Neural progenitor cell (in vitro differentiated cells): ENCODE measurements at regions not wholly inside any gene's neighbourhood (a gene's known extent, or its start where the extent isn't known, plus 50 kb on each side); places are given as distances from the start of the nearest gene placed in this dataset.

ENCODE experiments used
- DNase-seq: peaks from one replicate; pipeline ENCODE4 v3.0.0-alpha.2; 2016; ENCODE audit warnings: low spot score
- H2AFZ ChIP-seq: fragments of 200-600 bp; sonication (generic); replicated peaks from 2 replicates; pipeline ENCODE4 v1.6.1; 2016; ENCODE audit warnings: antibody characterized with exemption
- H3F3A ChIP-seq: fragments of 200-600 bp; sonication (generic); 2 replicates; pipeline ENCODE4 v1.6.1; 2016; ENCODE audit warnings: antibody characterized with exemption, low read depth
- H3K27ac ChIP-seq: fragments of 200-600 bp; sonication (generic); 2 replicates; pipeline ENCODE4 v1.5.1; 2016; ENCODE audit warnings: mild to moderate bottlenecking
- H3K27me3 ChIP-seq: fragments of 200-600 bp; sonication (generic); 2 replicates; pipeline ENCODE4 v1.6.1; 2016; ENCODE audit warnings: mild to moderate bottlenecking, moderate library complexity
- H3K36me3 ChIP-seq: fragments of 200-600 bp; sonication (generic); 2 replicates; pipeline ENCODE4 v1.5.1; 2016
- H3K4me1 ChIP-seq: fragments of 200-600 bp; sonication (generic); 2 replicates; pipeline ENCODE4 v1.6.1; 2016; ENCODE audit warnings: mixed run types
- H3K4me2 ChIP-seq: fragments of 200-600 bp; sonication (generic); 2 replicates; pipeline ENCODE4 v1.6.1; 2016
- H3K4me3 ChIP-seq: fragments of 200-600 bp; sonication (generic); 2 replicates; pipeline ENCODE4 v1.5.1; 2016
- H3K79me2 ChIP-seq: fragments of 200-600 bp; sonication (generic); 2 replicates; pipeline ENCODE4 v1.6.1; 2016; ENCODE audit warnings: low read depth
- H3K9ac ChIP-seq: fragments of 200-600 bp; sonication (generic); 2 replicates; pipeline ENCODE4 v1.6.1; 2016
- H3K9me3 ChIP-seq: fragments of 200-600 bp; sonication (generic); 2 replicates; pipeline ENCODE4 v1.5.1; 2016; ENCODE audit warnings: low read depth
- H4K20me1 ChIP-seq: fragments of 200-600 bp; sonication (generic); 2 replicates; pipeline ENCODE4 v1.6.1; 2016; ENCODE audit warnings: low read depth
- H3K27ac Mint-ChIP-seq: 3 replicates; pipeline ENCODE4 v1.8.0; 2021; ENCODE audit warnings: mixed read lengths
- H3K27me3 Mint-ChIP-seq: 2 replicates; pipeline ENCODE4 v1.8.0; 2022; ENCODE audit warnings: low read depth, mild to moderate bottlenecking, inconsistent platforms, moderate library complexity, mixed read lengths; ENCODE audit not compliant: insufficient read depth
- H3K36me3 Mint-ChIP-seq: 3 replicates; pipeline ENCODE4 v1.8.0; 2021; ENCODE audit warnings: mixed read lengths
- H3K4me1 Mint-ChIP-seq: 3 replicates; pipeline ENCODE4 v1.8.0; 2021; ENCODE audit warnings: mixed read lengths
- H3K4me3 Mint-ChIP-seq: 3 replicates; pipeline ENCODE4 v1.8.0; 2021; ENCODE audit warnings: mild to moderate bottlenecking, moderate library complexity, mixed read lengths
- H3K9me3 Mint-ChIP-seq: 3 replicates; pipeline ENCODE4 v1.8.0; 2020; ENCODE audit warnings: mixed read lengths
- CTCF ChIP-seq: fragments of 200-600 bp; sonication (generic); IDR thresholded peaks from 2 replicates; pipeline ENCODE4 v1.5.1; 2017; ENCODE audit warnings: antibody characterized with exemption, mild to moderate bottlenecking
- EZH2 ChIP-seq: fragments of 200-600 bp; sonication (generic); IDR thresholded peaks from 2 replicates; pipeline ENCODE4 v1.6.1; 2017; ENCODE audit warnings: antibody characterized with exemption, mild to moderate bottlenecking, moderate library complexity
- EZH2phosphoT487 ChIP-seq: fragments of 200-600 bp; sonication (generic); IDR thresholded peaks from 2 replicates; pipeline ENCODE4 v1.6.1; 2017; ENCODE audit warnings: antibody characterized with exemption

- Histone ChIP-seq H3K27me3 (no peaks in the 10 kb centered on the region), H3K9me3 (no peaks in the 10 kb centered on the region), H4K20me1 (no peaks in the 10 kb centered on the region), H3K79me2 (no peaks in the 10 kb centered on the region), H3K36me3 (no peaks in the 10 kb centered on the region), H2AFZ (no peak overlapping the region), H3K27ac (no peak overlapping the region), H3K9ac (no peak overlapping the region), H3K4me2 (no peak overlapping the region), H3K4me3 (no peak overlapping the region), H3K4me1 (no peaks in the 10 kb centered on the region), H3F3A (no peaks in the 10 kb centered on the region)
- Mint-ChIP-seq H3K27ac (no peak overlapping the region), H3K9me3 (peaks cover 16% of the 10 kb centered on the region), H3K4me1 (no peaks in the 10 kb centered on the region), H3K4me3 (no peak overlapping the region), H3K27me3 (no peaks in the 10 kb centered on the region), H3K36me3 (no peaks in the 10 kb centered on the region)
- DNase-seq = no peak
- TF ChIP-seq EZH2phosphoT487 (no peak), CTCF (no peak), EZH2 (no peak)
Measured at GRCh38 chr3:82815417-82816058, 1054.1 kb upstream of the GBE1 start.

- Histone ChIP-seq H3K9ac (no peak overlapping the region), H3K27me3 (no peaks in the 10 kb centered on the region), H3K4me1 (no peaks in the 10 kb centered on the region), H4K20me1 (no peaks in the 10 kb centered on the region), H3K27ac (no peak overlapping the region), H3F3A (no peaks in the 10 kb centered on the region), H3K79me2 (no peaks in the 10 kb centered on the region), H3K36me3 (no peaks in the 10 kb centered on the region), H2AFZ (no peak overlapping the region), H3K4me2 (no peak overlapping the region), H3K4me3 (no peak overlapping the region), H3K9me3 (no peaks in the 10 kb centered on the region)
- TF ChIP-seq EZH2 = no peak
- TF ChIP-seq EZH2phosphoT487 = no peak
- no peak for TF ChIP-seq CTCF
- Mint-ChIP-seq H3K4me3 (no peak overlapping the region), H3K27me3 (no peaks in the 10 kb centered on the region), H3K9me3 (peaks cover 18% of the 10 kb centered on the region), H3K27ac (no peak overlapping the region), H3K4me1 (no peaks in the 10 kb centered on the region), H3K36me3 (no peaks in the 10 kb centered on the region)
- no peak for DNase-seq
Measured at GRCh38 chr3:82814660-82815059, 1053.2 kb upstream of the GBE1 start.

GRCh38 chr3:82807781-82808180, 1046.3 kb upstream of the GBE1 start:
- H3K4me3 ChIP-seq = no peak overlapping the region
- H3K4me1 ChIP-seq = no peaks in the 10 kb centered on the region
- H3K27me3 ChIP-seq = no peaks in the 10 kb centered on the region
- no peak for DNase-seq
- no peak overlapping the region for H3K9ac ChIP-seq
- Mint-ChIP-seq H3K27me3 (peaks cover 2% of the 10 kb centered on the region), H3K4me1 (no peaks in the 10 kb centered on the region), H3K27ac (no peak overlapping the region), H3K4me3 (no peak overlapping the region), H3K9me3 (peaks cover 9% of the 10 kb centered on the region), H3K36me3 (no peaks in the 10 kb centered on the region)
- no peak for TF ChIP-seq CTCF
- no peak for TF ChIP-seq EZH2
- no peak for TF ChIP-seq EZH2phosphoT487
- H3K79me2 ChIP-seq = no peaks in the 10 kb centered on the region
- no peaks in the 10 kb centered on the region for H3K9me3 ChIP-seq
- H3K4me2 ChIP-seq = no peak overlapping the region
- H3K27ac ChIP-seq = no peak overlapping the region
- H4K20me1 ChIP-seq = no peaks in the 10 kb centered on the region
- no peaks in the 10 kb centered on the region for H3F3A ChIP-seq
- no peak overlapping the region for H2AFZ ChIP-seq
- no peaks in the 10 kb centered on the region for H3K36me3 ChIP-seq
